Trophoblast cell (in vitro differentiated cells and primary cell): ENCODE measurements at regions not wholly inside any gene's neighbourhood (a gene's known extent, or its start where the extent isn't known, plus 50 kb on each side); places are given as distances from the start of the nearest gene placed in this dataset.

ENCODE experiments used
- DNase-seq, 2 donors: peaks; one replicate each; pipeline ENCODE4 v3.0.0-alpha.2; 2016
- H2AFZ ChIP-seq: 2 replicates; pipeline ENCODE4 v1.6.1; 2013; ENCODE audit warnings: low read length, moderate library complexity, mild to moderate bottlenecking; ENCODE audit not compliant: insufficient read depth, poor library complexity
- H2AK5ac ChIP-seq: 2 replicates; pipeline ENCODE4 v1.6.1; 2013; ENCODE audit warnings: mild to moderate bottlenecking, low read length
- H2BK120ac ChIP-seq: 2 replicates; pipeline ENCODE4 v1.6.1; 2013; ENCODE audit warnings: low read length, mild to moderate bottlenecking, moderate library complexity; ENCODE audit not compliant: insufficient read depth, poor library complexity
- H2BK12ac ChIP-seq: 2 replicates; pipeline ENCODE4 v1.6.1; 2013; ENCODE audit warnings: mild to moderate bottlenecking, low read length, moderate library complexity
- H2BK5ac ChIP-seq: 2 replicates; pipeline ENCODE4 v1.6.1; 2013; ENCODE audit warnings: low read length, low read depth, moderate library complexity, mild to moderate bottlenecking; ENCODE audit not compliant: poor library complexity
- H3K14ac ChIP-seq: 2 replicates; pipeline ENCODE4 v1.6.1; 2013; ENCODE audit warnings: mild to moderate bottlenecking, low read length
- H3K18ac ChIP-seq: 2 replicates; pipeline ENCODE4 v1.6.1; 2013; ENCODE audit warnings: mild to moderate bottlenecking, low read length
- H3K23ac ChIP-seq: 2 replicates; pipeline ENCODE4 v1.6.1; 2013; ENCODE audit warnings: low read length
- H3K27ac ChIP-seq: 2 replicates; pipeline ENCODE4 v1.5.1; 2013; ENCODE audit warnings: low read depth, mild to moderate bottlenecking, inconsistent platforms, low read length, moderate library complexity
- H3K27me3 ChIP-seq: 2 replicates; pipeline ENCODE4 v1.6.1; 2013; ENCODE audit warnings: inconsistent platforms, mild to moderate bottlenecking, low read length, moderate library complexity; ENCODE audit not compliant: insufficient read depth
- H3K36me3 ChIP-seq, 2 experiments: 1 replicate in 1 of 2; 2 replicates in 1 of 2; pipeline ENCODE4 v1.6.1; 2013; ENCODE audit warnings: low read length in 2 of 2, mild to moderate bottlenecking in 2 of 2, moderate library complexity in 1 of 2; ENCODE audit not compliant: insufficient read depth in 2 of 2, control insufficient read depth in 1 of 2
- H3K4ac ChIP-seq: 2 replicates; pipeline ENCODE4 v1.6.1; 2013; ENCODE audit warnings: low read depth, mild to moderate bottlenecking, low read length, moderate library complexity
- H3K4me1 ChIP-seq, 2 experiments: 1 replicate in 1 of 2; 2 replicates in 1 of 2; pipeline ENCODE4 v1.6.1; 2013; ENCODE audit warnings: low read length in 2 of 2, mild to moderate bottlenecking in 2 of 2, moderate library complexity in 1 of 2; ENCODE audit not compliant: insufficient read depth in 2 of 2, control insufficient read depth in 1 of 2
- H3K4me2 ChIP-seq: 2 replicates; pipeline ENCODE4 v1.6.1; 2013; ENCODE audit warnings: inconsistent platforms, mild to moderate bottlenecking, low read length, moderate library complexity
- H3K4me3 ChIP-seq: 2 replicates; pipeline ENCODE4 v1.5.1; 2013; ENCODE audit warnings: mild to moderate bottlenecking, low read depth, low read length, inconsistent platforms
- H3K79me1 ChIP-seq: one replicate; pipeline ENCODE4 v1.6.1; 2013; ENCODE audit warnings: low read length
- H3K79me2 ChIP-seq: 2 replicates; pipeline ENCODE4 v1.6.1; 2013; ENCODE audit warnings: low read length, mild to moderate bottlenecking; ENCODE audit not compliant: control insufficient read depth, insufficient read depth, poor library complexity
- H3K9ac ChIP-seq: 2 replicates; pipeline ENCODE4 v1.6.1; 2013; ENCODE audit warnings: mild to moderate bottlenecking, low read length
- H3K9me3 ChIP-seq: 2 replicates; pipeline ENCODE4 v1.6.1; 2013; ENCODE audit warnings: low read depth, mild to moderate bottlenecking, control low read depth, inconsistent platforms, low read length; ENCODE audit not compliant: insufficient read depth
- H4K12ac ChIP-seq: 2 replicates; pipeline ENCODE4 v1.6.1; 2013; ENCODE audit warnings: low read depth, mild to moderate bottlenecking, low read length, moderate library complexity
- H4K8ac ChIP-seq: 2 replicates; pipeline ENCODE4 v1.6.1; 2013; ENCODE audit warnings: low read depth, mild to moderate bottlenecking, low read length, moderate library complexity
- H4K91ac ChIP-seq: one replicate; pipeline ENCODE4 v1.6.1; 2013; ENCODE audit warnings: low read depth, mild to moderate bottlenecking, low read length, moderate library complexity
- WGBS: extraction: QIAGEN DNeasy Blood & Tissue Kit; methylation state at CpG from one replicate; pipeline ENCODE4 v1.1.7; 2013; ENCODE audit warnings: missing lambda C conversion rate; ENCODE audit not compliant: insufficient read length, insufficient coverage; ENCODE audit errors: extremely low coverage; 5-methylcytosine and 5-hydroxymethylcytosine counted together

DNA sequence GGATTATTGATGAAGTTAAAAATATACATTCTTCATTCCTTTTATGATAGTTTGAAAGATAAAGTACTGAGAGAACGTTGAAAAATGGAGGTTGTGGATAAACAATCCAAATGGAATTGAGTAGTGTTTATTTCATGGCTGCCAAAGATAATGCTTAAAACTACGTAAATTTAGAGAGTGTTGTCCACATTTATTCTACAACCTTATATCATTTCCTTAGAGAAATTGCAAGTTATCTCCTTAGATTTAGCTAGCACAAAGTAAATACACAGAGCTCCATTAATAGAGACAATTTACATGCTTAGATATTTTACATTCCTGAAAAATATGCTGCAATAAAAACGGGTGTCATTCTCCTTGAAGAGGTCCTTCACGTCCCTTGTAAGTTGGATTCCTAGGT lies 146.5 kb upstream of the CCDC179 start:
- Histone ChIP-seq H3K9me3 (peaks cover 3% of the 10 kb centered on the region), H3K9ac (no peak overlapping the region), H3K23ac (no peak overlapping the region), H4K12ac (no peak overlapping the region), H2AFZ (no peak overlapping the region), H3K79me2 (no peaks in the 10 kb centered on the region), H3K79me1 (no peaks in the 10 kb centered on the region), H3K4ac (no peak overlapping the region), H3K4me3 (no peak overlapping the region), H2BK120ac (no peak overlapping the region), H4K8ac (no peak overlapping the region), H3K36me3 (no peaks in the 10 kb centered on the region), H3K14ac (no peak overlapping the region), H3K4me2 (no peak overlapping the region), H2BK12ac (no peak overlapping the region), H3K27me3 (no peaks in the 10 kb centered on the region), H2AK5ac (no peak overlapping the region), H2BK5ac (no peak overlapping the region), H4K91ac (no peak overlapping the region), H3K27ac (no peak overlapping the region), H3K18ac (no peak overlapping the region), H3K4me1 (no peaks in the 10 kb centered on the region)
- WGBS = no CpG with 5 or more reads among the region's 4 CpGs
- no peak for DNase-seq

- no peak overlapping the region for H3K4me3 ChIP-seq
- no peaks in the 10 kb centered on the region for H3K79me2 ChIP-seq
- no peak overlapping the region for H2BK120ac ChIP-seq
- no peak overlapping the region for H3K23ac ChIP-seq
- H3K9me3 ChIP-seq = no peaks in the 10 kb centered on the region
- no peaks in the 10 kb centered on the region for H3K4me1 ChIP-seq
- H3K79me1 ChIP-seq = no peaks in the 10 kb centered on the region
- no peak overlapping the region for H3K27ac ChIP-seq
- H3K9ac ChIP-seq = no peak overlapping the region
- no peak overlapping the region for H2BK5ac ChIP-seq
- no peaks in the 10 kb centered on the region for H3K27me3 ChIP-seq
- no peak overlapping the region for H4K8ac ChIP-seq
- no peak overlapping the region for H3K4ac ChIP-seq
- no peaks in the 10 kb centered on the region for H3K36me3 ChIP-seq
- no peak overlapping the region for H4K12ac ChIP-seq
- no peak overlapping the region for H3K4me2 ChIP-seq
- H2BK12ac ChIP-seq = no peak overlapping the region
- H2AK5ac ChIP-seq = no peak overlapping the region
- no peak overlapping the region for H3K18ac ChIP-seq
- no peak overlapping the region for H4K91ac ChIP-seq
- H3K14ac ChIP-seq = no peak overlapping the region
- no peak overlapping the region for H2AFZ ChIP-seq
- DNase-seq = no peak
These were observed 150.6 kb upstream of the CCDC179 start for GRCh38 chr11:23010790-23011335.

- Histone ChIP-seq H2BK12ac (no peak overlapping the region), H3K9ac (no peak overlapping the region), H2BK5ac (no peak overlapping the region), H3K4me1 (no peaks in the 10 kb centered on the region), H3K79me1 (no peaks in the 10 kb centered on the region), H2BK120ac (no peak overlapping the region), H3K4ac (no peak overlapping the region), H3K27ac (no peak overlapping the region), H2AFZ (no peak overlapping the region), H3K36me3 (no peaks in the 10 kb centered on the region), H4K91ac (no peak overlapping the region), H4K8ac (no peak overlapping the region), H3K79me2 (no peaks in the 10 kb centered on the region), H3K18ac (no peak overlapping the region), H3K4me3 (no peak overlapping the region), H3K27me3 (no peaks in the 10 kb centered on the region), H3K9me3 (no peaks in the 10 kb centered on the region), H3K4me2 (no peak overlapping the region), H3K23ac (no peak overlapping the region), H4K12ac (no peak overlapping the region), H2AK5ac (no peak overlapping the region), H3K14ac (no peak overlapping the region)
- DNase-seq = no peak
- no CpG with 5 or more reads among the region's 2 CpGs for WGBS
These were observed 152.7 kb upstream of the CCDC179 start for GRCh38 chr11:23012930-23013329.

GRCh38 chr11:23013509-23013908 lies 153.2 kb upstream of the CCDC179 start:
- no peak for DNase-seq
- no peaks in the 10 kb centered on the region for H3K79me1 ChIP-seq
- no peak overlapping the region for H2AK5ac ChIP-seq
- no peak overlapping the region for H4K12ac ChIP-seq
- H3K36me3 ChIP-seq = no peaks in the 10 kb centered on the region
- H4K8ac ChIP-seq = no peak overlapping the region
- H2AFZ ChIP-seq = no peak overlapping the region
- H3K9ac ChIP-seq = no peak overlapping the region
- no peaks in the 10 kb centered on the region for H3K9me3 ChIP-seq
- H3K27me3 ChIP-seq = no peaks in the 10 kb centered on the region
- H3K79me2 ChIP-seq = no peaks in the 10 kb centered on the region
- no peak overlapping the region for H3K4ac ChIP-seq
- H2BK5ac ChIP-seq = no peak overlapping the region
- no peak overlapping the region for H3K18ac ChIP-seq
- no peak overlapping the region for H2BK120ac ChIP-seq
- no peak overlapping the region for H3K27ac ChIP-seq
- no peaks in the 10 kb centered on the region for H3K4me1 ChIP-seq
- WGBS = no CpG with 5 or more reads among the region's 5 CpGs
- no peak overlapping the region for H2BK12ac ChIP-seq
- H3K23ac ChIP-seq = no peak overlapping the region
- H3K4me3 ChIP-seq = no peak overlapping the region
- H4K91ac ChIP-seq = no peak overlapping the region
- no peak overlapping the region for H3K14ac ChIP-seq
- H3K4me2 ChIP-seq = no peak overlapping the region
